ENCODE measurements at regions not wholly inside any gene's neighbourhood (a gene's known extent, or its start where the extent isn't known, plus 50 kb on each side); places are given as distances from the start of the nearest gene placed in this dataset.
"Not testable (repeated sequence)": the region's sequence is repeated elsewhere in the genome, so short reads cannot be mapped to it uniquely, and the experiment has no call there.

DNA sequence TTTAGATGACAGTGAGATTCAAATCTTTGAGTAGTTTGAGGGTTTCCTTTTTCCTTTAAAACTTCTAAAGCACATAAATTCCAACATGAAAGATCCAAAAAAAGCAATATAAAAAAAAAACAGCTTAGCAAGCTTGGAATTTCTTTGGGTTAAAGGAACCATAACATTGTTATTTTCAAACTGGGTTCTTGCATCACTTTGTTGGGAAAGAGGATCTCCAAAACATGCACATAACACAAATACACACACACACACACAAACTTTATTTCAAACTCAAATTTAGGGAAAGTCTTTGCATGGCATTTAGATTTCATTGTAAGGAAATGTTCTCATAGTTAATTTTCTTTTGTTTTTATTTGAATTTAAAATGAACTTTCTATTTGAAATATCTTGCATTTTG lies 79.2 kb upstream of the COL8A1 start:
- Histone ChIP-seq H3K9ac (ENCODE audit: low read length) (no peak overlapping the region), H3K36me3 (replicated peaks; ENCODE audit: insufficient read depth, low read length) (no peaks in the 10 kb centered on the region), H3K4me2 (ENCODE audit: low read depth, low read length) (no peak overlapping the region), H3F3A (ENCODE audit: insufficient read depth, low read length) (no peaks in the 10 kb centered on the region), H2AFZ (ENCODE audit: low read length) (no peak overlapping the region), H3K9me3 (replicated peaks; ENCODE audit: insufficient read depth, low read length) (no peaks in the 10 kb centered on the region), H4K20me1 (ENCODE audit: insufficient read depth, low read length) (no peaks in the 10 kb centered on the region), H3K4me1 (ENCODE audit: low read length) (no peaks in the 10 kb centered on the region), H3K79me2 (ENCODE audit: low read length) (no peaks in the 10 kb centered on the region), H3K27me3 (replicated peaks; ENCODE audit: insufficient read depth, low read length) (no peaks in the 10 kb centered on the region), H3K9me2 (replicated peaks; ENCODE audit: insufficient read depth, low read length) (no peaks in the 10 kb centered on the region), H3K4me3 (ENCODE audit: low read length) (no peak overlapping the region), H3K27ac (ENCODE audit: low read length) (no peak overlapping the region)
- no peak for DNase-seq
- no peak for TF ChIP-seq EZH2phosphoT487 (IDR thresholded peaks at IDR 0.05; ENCODE audit: low read length)
- no peak for TF ChIP-seq EZH2 (optimal IDR thresholded peaks at IDR 0.05; ENCODE audit: low read depth, low read length)

- not testable (repeated sequence) for H3K4me1 ChIP-seq (ENCODE audit: low read length); H3F3A ChIP-seq (ENCODE audit: insufficient read depth, low read length); H3K27me3 ChIP-seq (replicated peaks; ENCODE audit: insufficient read depth, low read length); H3K79me2 ChIP-seq (ENCODE audit: low read length); H3K9me2 ChIP-seq (replicated peaks; ENCODE audit: insufficient read depth, low read length); H3K4me2 ChIP-seq (ENCODE audit: low read depth, low read length); H2AFZ ChIP-seq (ENCODE audit: low read length); H3K36me3 ChIP-seq (replicated peaks; ENCODE audit: insufficient read depth, low read length); H3K9ac ChIP-seq (ENCODE audit: low read length); H3K9me3 ChIP-seq (replicated peaks; ENCODE audit: insufficient read depth, low read length); DNase-seq; H3K4me3 ChIP-seq (ENCODE audit: low read length); H4K20me1 ChIP-seq (ENCODE audit: insufficient read depth, low read length); H3K27ac ChIP-seq (ENCODE audit: low read length)
These were observed 82.5 kb upstream of the COL8A1 start for GRCh38 chr3:99555885-99556284.

GRCh38 chr3:99551520-99551919 lies 86.9 kb upstream of the COL8A1 start:
- Histone ChIP-seq H3K4me3 (ENCODE audit: low read length) (no peak overlapping the region), H3K9me2 (replicated peaks; ENCODE audit: insufficient read depth, low read length) (no peaks in the 10 kb centered on the region), H4K20me1 (ENCODE audit: insufficient read depth, low read length) (no peaks in the 10 kb centered on the region), H3K9ac (ENCODE audit: low read length) (no peak overlapping the region), H3K36me3 (replicated peaks; ENCODE audit: insufficient read depth, low read length) (no peaks in the 10 kb centered on the region), H3K27ac (ENCODE audit: low read length) (no peak overlapping the region), H3K9me3 (replicated peaks; ENCODE audit: insufficient read depth, low read length) (no peaks in the 10 kb centered on the region), H3K79me2 (ENCODE audit: low read length) (no peaks in the 10 kb centered on the region), H2AFZ (ENCODE audit: low read length) (no peak overlapping the region), H3K4me2 (ENCODE audit: low read depth, low read length) (no peak overlapping the region), H3F3A (ENCODE audit: insufficient read depth, low read length) (no peaks in the 10 kb centered on the region), H3K27me3 (replicated peaks; ENCODE audit: insufficient read depth, low read length) (no peaks in the 10 kb centered on the region), H3K4me1 (ENCODE audit: low read length) (no peaks in the 10 kb centered on the region)
- no peak for DNase-seq
- 0 out of 2 replicates have a peak, but pooled peaks have one; percentile 3 for TF ChIP-seq CTCF (IDR thresholded peaks at IDR 0.05; ENCODE audit: low read length)
- no peak for TF ChIP-seq EZH2phosphoT487 (IDR thresholded peaks at IDR 0.05; ENCODE audit: low read length)

GRCh38 chr3:99549957-99550603 lies 88.3 kb upstream of the COL8A1 start:
- Histone ChIP-seq H3K9ac (ENCODE audit: low read length) (no peak overlapping the region), H2AFZ (ENCODE audit: low read length) (no peak overlapping the region), H3K36me3 (replicated peaks; ENCODE audit: insufficient read depth, low read length) (no peaks in the 10 kb centered on the region), H4K20me1 (ENCODE audit: insufficient read depth, low read length) (no peaks in the 10 kb centered on the region), H3F3A (ENCODE audit: insufficient read depth, low read length) (0 out of 2 replicates have a peak, but pooled peaks cover 6% of the 10 kb centered on the region), H3K27me3 (replicated peaks; ENCODE audit: insufficient read depth, low read length) (no peaks in the 10 kb centered on the region), H3K9me3 (replicated peaks; ENCODE audit: insufficient read depth, low read length) (no peaks in the 10 kb centered on the region), H3K4me1 (ENCODE audit: low read length) (peaks cover 5% of the 10 kb centered on the region), H3K27ac (ENCODE audit: low read length) (no peak overlapping the region), H3K79me2 (ENCODE audit: low read length) (no peaks in the 10 kb centered on the region), H3K9me2 (replicated peaks; ENCODE audit: insufficient read depth, low read length) (no peaks in the 10 kb centered on the region), H3K4me2 (ENCODE audit: low read depth, low read length) (no peak overlapping the region), H3K4me3 (ENCODE audit: low read length) (no peak overlapping the region)
- no peak for DNase-seq
- TF ChIP-seq EZH2phosphoT487 (IDR thresholded peaks at IDR 0.05; ENCODE audit: low read length), result no peak
- TF ChIP-seq EZH2 (optimal IDR thresholded peaks at IDR 0.05; ENCODE audit: low read depth, low read length), result no peak
- TF ChIP-seq CTCF (IDR thresholded peaks at IDR 0.05; ENCODE audit: low read length), result no peak
